ENCODE measurements at regions not wholly inside any gene's neighbourhood (a gene's known extent, or its start where the extent isn't known, plus 50 kb on each side); places are given as distances from the start of the nearest gene placed in this dataset.

- TF ChIP-seq CTCF (IDR thresholded peaks at IDR 0.05) = no peak
- no peak for TF ChIP-seq POLR2A (IDR thresholded peaks at IDR 0.05)
- no peak for TF ChIP-seq POLR2AphosphoS5 (IDR thresholded peaks at IDR 0.05)
These were observed 277.5 kb downstream of the NR4A2 start for GRCh38 chr2:156054983-156055382.
